Nephron progenitor cell (in vitro differentiated cells): ENCODE measurements at regions not wholly inside any gene's neighbourhood (a gene's known extent, or its start where the extent isn't known, plus 50 kb on each side); places are given as distances from the start of the nearest gene placed in this dataset.

Experiments
- DNase-seq: peaks from one replicate; pipeline ENCODE4 v3.0.0; 2021
- H3K27ac Mint-ChIP-seq: 2 replicates; pipeline ENCODE4 v1.8.0; 2021; ENCODE audit warnings: mild to moderate bottlenecking, moderate library complexity, mixed read lengths
- H3K27me3 Mint-ChIP-seq: 2 replicates; pipeline ENCODE4 v1.8.0; 2021; ENCODE audit warnings: mild to moderate bottlenecking, low read depth, mixed read lengths; ENCODE audit not compliant: poor library complexity
- H3K36me3 Mint-ChIP-seq: 2 replicates; pipeline ENCODE4 v1.8.0; 2021; ENCODE audit warnings: low read depth, mixed read lengths
- H3K4me1 Mint-ChIP-seq: 2 replicates; pipeline ENCODE4 v1.8.0; 2021; ENCODE audit warnings: mixed read lengths
- H3K4me3 Mint-ChIP-seq: 2 replicates; pipeline ENCODE4 v1.8.0; 2021; ENCODE audit warnings: mild to moderate bottlenecking, moderate library complexity, mixed read lengths
- H3K9me3 Mint-ChIP-seq: 2 replicates; pipeline ENCODE4 v1.8.0; 2021; ENCODE audit warnings: mild to moderate bottlenecking, moderate library complexity, mixed read lengths
- CTCF ChIP-seq: fragments of 200-600 bp; sonication (generic); IDR thresholded peaks from 2 replicates; pipeline ENCODE4 v1.5.0; 2021; ENCODE audit warnings: antibody characterized with exemption

GRCh38 chr14:65242732-65243134 lies 140.4 kb upstream of the MAX start:
- TF ChIP-seq CTCF: no peak
- H3K9me3 Mint-ChIP-seq: no peaks in the 10 kb centered on the region
- peaks cover 21% of the 10 kb centered on the region for H3K4me1 Mint-ChIP-seq
- H3K27me3 Mint-ChIP-seq: no peaks in the 10 kb centered on the region
- no peak for DNase-seq
- no peak overlapping the region for H3K27ac Mint-ChIP-seq
- no peak overlapping the region for H3K4me3 Mint-ChIP-seq
- no peaks in the 10 kb centered on the region for H3K36me3 Mint-ChIP-seq

GRCh38 chr14:65243766-65244442 lies 141.6 kb upstream of the MAX start:
- Mint-ChIP-seq H3K4me1 (peaks cover 10% of the 10 kb centered on the region), H3K4me3 (no peak overlapping the region), H3K9me3 (no peaks in the 10 kb centered on the region), H3K27me3 (no peaks in the 10 kb centered on the region), H3K36me3 (no peaks in the 10 kb centered on the region), H3K27ac (no peak overlapping the region)
- no peak for DNase-seq
- no peak for TF ChIP-seq CTCF

GRCh38 chr14:65249471-65250161 lies 147.3 kb upstream of the MAX start:
- no peak for TF ChIP-seq CTCF
- H3K4me1 Mint-ChIP-seq: no peaks in the 10 kb centered on the region
- peaks cover 3% of the 10 kb centered on the region for H3K27me3 Mint-ChIP-seq
- DNase-seq: no peak
- peaks cover 7% of the 10 kb centered on the region for H3K9me3 Mint-ChIP-seq
- H3K36me3 Mint-ChIP-seq: no peaks in the 10 kb centered on the region
- no peak overlapping the region for H3K4me3 Mint-ChIP-seq
- H3K27ac Mint-ChIP-seq: no peak overlapping the region

- Mint-ChIP-seq H3K36me3 (no peaks in the 10 kb centered on the region), H3K27me3 (peaks cover 3% of the 10 kb centered on the region), H3K4me1 (peaks cover 5% of the 10 kb centered on the region), H3K27ac (no peak overlapping the region), H3K4me3 (no peak overlapping the region), H3K9me3 (peaks cover 7% of the 10 kb centered on the region)
- no peak for DNase-seq
- TF ChIP-seq CTCF: no peak
These were observed 147.8 kb upstream of the MAX start for GRCh38 chr14:65250162-65250495.

- H3K36me3 Mint-ChIP-seq: no peaks in the 10 kb centered on the region
- H3K27me3 Mint-ChIP-seq: peaks cover 3% of the 10 kb centered on the region
- peaks cover 7% of the 10 kb centered on the region for H3K9me3 Mint-ChIP-seq
- no peak overlapping the region for H3K27ac Mint-ChIP-seq
- H3K4me3 Mint-ChIP-seq: no peak overlapping the region
- DNase-seq: no peak
- no peak for TF ChIP-seq CTCF
- H3K4me1 Mint-ChIP-seq: peaks cover 16% of the 10 kb centered on the region
These were observed 148.9 kb upstream of the MAX start for GRCh38 chr14:65251213-65251612.
